Left colon (tissue), 2 donors: ENCODE measurements at regions not wholly inside any gene's neighbourhood (a gene's known extent, or its start where the extent isn't known, plus 50 kb on each side); places are given as distances from the start of the nearest gene placed in this dataset.

ENCODE experiments used
- ATAC-seq: fragments of 200-7000 bp; cut with Tn5 transposase; one replicate; pipeline ENCODE4 v1.9.1; 2020; ENCODE audit warnings: mild to moderate bottlenecking, moderate library complexity
- DNase-seq, 2 donors: peaks; one replicate each; pipeline ENCODE4 v3.0.0-alpha.2; 2020
- intact Hi-C, 2 donors: fragments of 100-400 bp; cut with DNase I in 1 of 2; cut with micrococcal nuclease in 1 of 2; formaldehyde crosslinking; loops; one replicate each; pipeline versions ENCODE4 v1.11.2 to v1.14.0; 2022; cut with DNase I, micrococcal nuclease
- donor health status: DM: no; HTN: no; CAD: no.
- donor health status: DM: yes; HTN: yes; CAD: no.

DNA sequence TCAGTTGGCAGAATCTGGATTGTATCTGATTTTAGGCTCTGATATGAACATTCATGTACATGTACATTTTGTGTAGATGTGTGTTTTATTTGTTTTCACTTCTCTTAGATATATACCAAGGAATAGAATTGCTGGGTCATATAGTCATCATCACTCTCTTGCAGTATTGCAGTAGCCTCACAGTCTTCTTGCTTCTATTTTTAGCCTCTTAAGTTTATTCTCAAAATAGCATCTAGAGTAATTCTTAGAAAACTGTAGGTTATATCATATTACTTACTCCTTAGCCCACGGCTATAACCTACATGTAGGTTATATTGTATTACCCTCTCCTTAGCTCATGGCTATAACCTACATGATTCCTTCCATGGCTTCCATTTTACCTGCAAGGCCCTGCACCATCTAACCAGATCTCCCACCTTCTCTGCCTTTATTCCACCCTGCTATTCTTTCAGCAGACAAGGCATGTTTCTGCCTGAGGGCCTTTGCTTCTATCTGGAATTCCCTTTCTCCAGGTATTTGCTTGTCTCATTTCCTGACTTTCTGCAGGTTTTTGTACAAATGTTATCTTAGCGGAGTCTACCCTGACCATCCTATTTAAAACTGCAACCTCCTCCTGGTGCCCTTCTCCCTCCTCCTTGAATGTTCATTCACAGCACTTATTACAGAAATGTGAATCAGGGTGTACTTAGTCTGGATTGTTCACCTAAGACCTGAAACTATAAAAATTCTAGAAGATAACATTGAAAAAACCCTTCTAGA lies 109.0 kb upstream of the ETV3 start:
- intact Hi-C loops: no loop called here
- no peak for DNase-seq
- ATAC-seq: peak; percentile 87

DNA sequence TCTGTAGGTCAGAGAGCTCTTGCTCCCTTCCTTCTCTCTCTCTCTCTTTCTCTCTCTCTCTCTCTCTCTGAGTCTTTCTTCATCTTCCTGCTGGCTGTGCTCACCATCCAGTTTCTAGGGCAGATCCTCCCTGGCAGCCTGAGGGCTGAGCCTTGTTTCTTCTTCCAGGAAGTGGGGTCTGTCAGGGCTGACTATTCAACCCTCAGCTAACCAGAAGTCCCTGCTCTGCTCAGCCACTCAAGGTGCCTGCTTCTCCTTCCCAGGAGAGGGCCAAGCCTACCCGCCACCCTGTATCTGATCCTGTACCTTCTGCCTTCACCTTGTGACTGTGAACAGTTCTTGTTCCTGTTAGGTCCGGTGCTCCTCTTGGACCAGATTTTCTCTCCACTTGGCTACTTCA lies 107.6 kb upstream of the ETV3 start:
- ATAC-seq: peak; percentile 36
- no peak for DNase-seq
- intact Hi-C loops: no loop called here

- intact Hi-C loops: no loop called here
- no peak for ATAC-seq
Observed at GRCh38 chr1:157241185-157241538, 103.0 kb upstream of the ETV3 start.

DNA sequence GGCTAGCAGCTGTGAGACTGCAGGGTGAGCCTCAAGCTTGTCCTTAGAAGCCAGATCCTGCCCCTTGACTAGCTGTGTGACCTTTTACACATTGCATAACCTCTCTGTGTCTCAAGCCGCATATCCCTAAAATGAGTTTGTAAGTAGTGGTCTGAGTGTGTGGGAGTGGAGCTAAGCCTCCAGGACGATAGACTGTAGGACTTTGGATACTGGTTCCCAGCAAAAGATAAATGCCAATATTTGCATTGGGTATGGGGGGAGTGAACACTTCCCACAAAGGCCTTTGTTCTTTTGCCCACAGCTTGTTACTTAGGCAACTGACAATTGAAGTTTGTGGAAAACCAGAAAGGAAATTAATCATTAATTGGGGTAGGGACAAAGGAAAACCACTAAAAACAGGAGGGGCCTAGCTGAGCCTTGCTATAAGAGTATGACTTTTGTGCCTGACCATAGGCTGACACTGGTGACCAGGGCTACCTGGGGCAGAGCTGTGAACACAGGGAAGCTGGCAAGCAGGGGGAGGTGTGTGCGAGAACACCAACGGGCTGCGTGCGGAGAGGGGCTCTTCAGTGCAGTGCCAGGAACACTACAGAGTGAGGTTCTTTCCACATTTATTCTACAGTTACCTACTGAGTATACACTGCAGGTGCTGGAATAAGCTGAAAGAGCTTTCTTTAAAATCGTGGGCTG lies 102.4 kb upstream of the ETV3 start:
- ATAC-seq: peak; percentile 86
- intact Hi-C loops: no loop called here
- peak in 1 of 2 donors; percentile 18 for DNase-seq

More at GRCh38 chr1:157241185-157241538, 103.0 kb upstream of the ETV3 start:
- no peak for DNase-seq

DNA sequence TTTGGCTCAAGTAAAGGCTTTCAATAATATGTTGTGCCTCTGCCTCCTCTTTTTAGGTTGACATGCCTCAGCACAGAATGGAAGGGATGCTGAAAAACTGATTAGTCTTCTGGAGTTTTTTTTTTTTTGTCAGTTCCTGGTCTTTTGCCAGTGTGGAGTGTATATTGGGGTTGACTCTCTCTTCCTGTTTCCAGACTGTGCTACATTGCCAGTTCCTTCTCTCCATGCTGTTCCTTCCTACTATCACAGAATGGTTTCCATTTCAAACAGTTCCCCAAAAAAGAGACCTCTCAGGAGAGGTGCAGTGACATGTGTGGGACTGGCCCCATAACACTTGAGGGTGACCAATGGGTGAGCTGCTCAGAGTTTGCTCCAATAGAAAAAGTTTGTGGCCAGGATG lies 101.7 kb upstream of the ETV3 start:
- DNase-seq (no peak), ATAC-seq (peak; percentile 40)
- intact Hi-C loops: no loop called here

DNA sequence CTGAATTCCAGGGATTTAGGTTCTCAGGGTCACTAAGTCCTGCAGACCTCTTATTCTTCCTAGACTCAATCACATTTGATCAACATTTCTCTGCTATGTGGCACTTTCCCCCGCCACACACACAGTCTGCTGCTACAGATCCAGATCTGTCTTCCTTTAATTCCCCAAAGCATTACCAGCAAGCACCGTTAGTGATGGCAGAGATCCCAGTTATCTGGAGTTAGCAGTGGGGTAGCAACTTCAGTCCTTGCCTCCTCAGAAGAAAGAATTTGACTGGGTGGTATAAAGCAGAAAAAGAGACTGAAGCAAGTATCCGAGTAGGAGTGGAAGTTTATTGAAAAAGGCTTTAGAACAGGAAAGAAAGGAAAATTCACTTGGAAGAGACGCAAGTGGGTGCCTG lies 100.4 kb upstream of the ETV3 start:
- ATAC-seq (no peak), DNase-seq (no peak)
- intact Hi-C loops: no loop called here

GRCh38 chr1:157237981-157238380 lies 99.8 kb upstream of the ETV3 start:
- DNase-seq (no peak), ATAC-seq (peak; percentile 25)

GRCh38 chr1:157237522-157237921 lies 99.3 kb upstream of the ETV3 start:
- intact Hi-C loops: no loop called here
- DNase-seq (no peak), ATAC-seq (no peak)

More at GRCh38 chr1:157237981-157238380, 99.8 kb upstream of the ETV3 start:
- intact Hi-C loops: no loop called here

- intact Hi-C loops: no loop called here
- DNase-seq (no peak), ATAC-seq (no peak)
Observed at GRCh38 chr1:157236072-157236471, 97.9 kb upstream of the ETV3 start.

GRCh38 chr1:157235307-157235706 lies 97.1 kb upstream of the ETV3 start:
- ATAC-seq: no peak
- intact Hi-C loops: no loop called here
- no peak for DNase-seq

DNA sequence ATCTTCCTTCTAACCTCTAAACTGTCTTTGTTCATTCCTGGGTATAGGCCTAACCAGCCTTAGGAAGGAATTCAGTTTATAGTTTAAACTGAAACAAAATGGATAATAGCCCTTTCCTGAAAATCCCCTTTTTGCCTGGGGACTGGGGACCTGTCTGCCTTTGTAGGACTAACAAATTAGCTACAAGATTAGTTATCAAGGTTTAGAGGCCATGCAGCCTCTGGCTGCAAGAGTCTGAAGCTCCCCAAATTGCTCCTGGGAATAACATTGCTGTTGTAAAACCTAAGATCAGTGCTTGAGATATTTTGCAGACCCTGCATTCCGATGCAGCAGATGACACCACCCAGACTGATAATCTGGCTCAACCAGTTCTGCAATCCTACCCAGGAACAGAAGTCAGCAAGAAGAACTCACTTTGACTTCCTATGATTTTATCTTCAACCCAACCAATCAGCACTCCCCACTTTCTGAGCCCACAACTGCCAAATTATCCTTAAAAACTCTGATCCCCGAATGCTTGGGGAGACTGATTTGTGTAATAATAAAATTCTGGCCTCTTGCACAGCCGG lies 96.6 kb upstream of the ETV3 start:
- no peak for DNase-seq
- ATAC-seq: no peak

DNA sequence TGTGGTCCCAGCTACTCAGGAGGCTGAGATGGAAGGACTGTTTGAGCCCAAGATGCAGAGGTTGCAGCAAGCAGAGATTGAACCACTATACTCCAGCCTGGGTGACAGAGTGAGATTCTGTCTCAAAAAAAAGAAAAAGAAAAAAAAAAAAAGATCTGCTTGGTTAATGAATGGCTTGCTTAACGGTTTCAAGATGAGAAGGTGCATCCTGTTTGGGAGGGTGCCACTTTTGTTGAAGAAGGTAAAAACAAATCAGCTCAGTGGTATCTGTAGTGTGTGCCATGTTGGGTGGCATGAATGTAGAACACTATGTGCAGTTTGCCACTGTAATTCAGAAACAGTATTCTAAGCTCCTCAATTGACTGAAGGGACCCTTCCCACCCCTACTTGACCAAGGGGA lies 94.9 kb upstream of the ETV3 start:
- ATAC-seq (no peak), DNase-seq (no peak)
- intact Hi-C loops: no loop called here

More for the DNA sequence above, 96.6 kb upstream of the ETV3 start:
- intact Hi-C loops: no loop called here

GRCh38 chr1:157231846-157232525 lies 93.8 kb upstream of the ETV3 start:
- peak in 1 of 2 donors; percentile 31 for DNase-seq
- intact Hi-C loops: no loop called here
- ATAC-seq: peak; percentile 90

- intact Hi-C loops: no loop called here
- no peak for DNase-seq
Observed at GRCh38 chr1:157230500-157230899, 92.3 kb upstream of the ETV3 start.

GRCh38 chr1:157227700-157228099 lies 89.5 kb upstream of the ETV3 start:
- ATAC-seq: no peak
- DNase-seq: no peak
- intact Hi-C loops: no loop called here

More at GRCh38 chr1:157230500-157230899, 92.3 kb upstream of the ETV3 start:
- ATAC-seq: peak; percentile 26

GRCh38 chr1:157226739-157227138 lies 88.5 kb upstream of the ETV3 start:
- DNase-seq (no peak), ATAC-seq (no peak)
- intact Hi-C loops: no loop called here

GRCh38 chr1:157219600-157219999 lies 81.4 kb upstream of the ETV3 start:
- ATAC-seq: no peak
- intact Hi-C loops: no loop called here
- no peak for DNase-seq

GRCh38 chr1:157219182-157219581 lies 81.0 kb upstream of the ETV3 start:
- intact Hi-C loops: no loop called here
- no peak for ATAC-seq
- no peak for DNase-seq

DNA sequence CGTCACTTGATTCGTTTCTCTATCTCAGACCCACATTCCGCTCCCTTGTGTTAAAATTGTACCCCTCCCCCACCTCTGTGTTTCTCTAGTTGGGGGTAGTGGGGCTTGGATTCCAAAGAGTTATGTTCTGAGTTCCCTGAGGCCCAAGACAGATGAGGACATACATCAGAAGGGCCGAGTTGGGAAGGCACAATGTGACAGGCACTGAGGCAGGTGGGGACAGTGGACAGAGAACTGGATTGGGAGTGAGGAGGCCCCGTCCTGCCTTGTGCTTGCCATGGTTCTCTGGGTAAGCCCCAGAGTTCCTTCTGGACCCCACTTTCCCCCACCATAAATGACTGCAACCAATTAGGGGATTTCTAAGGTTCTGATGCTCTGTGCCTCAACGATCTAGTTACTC lies 80.5 kb upstream of the ETV3 start:
- intact Hi-C loops: no loop called here
- ATAC-seq (no peak), DNase-seq (no peak)

DNA sequence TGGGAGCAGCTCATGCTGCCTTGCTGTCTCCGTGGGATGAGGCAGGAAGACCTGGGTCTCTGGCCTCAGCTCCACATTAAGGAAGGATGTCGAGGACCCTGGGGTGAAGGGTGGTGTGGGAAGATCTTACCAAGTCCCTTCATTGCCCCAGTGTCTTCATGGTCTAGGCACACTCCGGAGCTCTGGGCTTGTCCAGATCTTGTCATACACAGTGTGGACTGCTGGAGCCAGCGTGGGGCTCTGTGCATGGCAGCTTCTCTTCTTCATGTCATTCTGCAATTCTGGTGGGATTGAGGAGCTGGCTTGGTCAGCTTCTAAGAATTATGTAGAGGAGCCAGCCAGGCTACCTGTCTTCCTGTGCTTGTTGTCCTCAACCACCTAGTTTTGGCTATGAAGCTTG lies 79.3 kb upstream of the ETV3 start:
- no peak for DNase-seq
- ATAC-seq: no peak
- intact Hi-C loops: no loop called here
